GM18498 (cell line): ENCODE measurements at regions not wholly inside any gene's neighbourhood (a gene's known extent, or its start where the extent isn't known, plus 50 kb on each side); places are given as distances from the start of the nearest gene placed in this dataset.
A peak's percentile ranks its signal among the peaks of the same experiment; 100 is the strongest.
"Not testable (repeated sequence)": the region's sequence is repeated elsewhere in the genome, so short reads cannot be mapped to it uniquely, and the experiment has no call there.

Source experiments
- ATAC-seq: cut with Tn5 transposase; IDR thresholded peaks from one replicate; pipeline ENCODE4 v1.9.1; 2021; ENCODE audit warnings: mild to moderate bottlenecking, moderate library complexity; ENCODE audit not compliant: unreplicated experiment

DNA sequence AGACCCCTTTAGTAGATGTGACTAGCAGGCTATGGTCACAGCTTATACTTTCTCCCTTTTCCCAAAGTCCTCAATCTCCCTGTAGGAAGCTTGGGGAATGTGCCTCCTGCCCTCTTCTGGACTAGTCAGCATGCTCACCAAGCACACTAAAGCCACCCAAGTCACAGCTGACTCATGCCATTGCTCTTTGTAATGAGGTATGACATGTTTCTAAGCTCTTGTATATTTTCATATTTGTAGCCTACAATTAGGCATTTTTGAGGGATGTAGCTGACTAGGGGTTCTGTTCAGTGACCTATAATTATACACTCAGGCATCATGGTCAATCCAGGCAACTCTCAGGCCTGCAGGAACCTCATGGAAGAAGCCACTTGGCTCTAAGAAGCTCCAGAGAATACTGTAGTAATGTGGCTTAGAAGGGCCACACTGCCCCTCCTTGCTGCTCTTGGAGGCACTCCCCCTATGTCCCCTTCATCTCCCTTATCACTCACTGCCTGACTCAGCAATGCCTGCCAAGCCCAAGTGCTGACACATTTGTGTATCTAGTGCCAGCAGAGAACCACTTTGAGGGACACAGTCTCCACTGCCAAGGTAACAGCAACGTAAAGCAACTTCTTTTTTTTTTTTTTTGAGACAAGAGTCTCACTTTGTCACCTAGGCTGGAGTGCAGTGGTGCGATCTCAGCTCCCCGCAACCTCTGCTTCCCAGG, 86.2 kb downstream of the RPL27A start:
- no peak for ATAC-seq

DNA sequence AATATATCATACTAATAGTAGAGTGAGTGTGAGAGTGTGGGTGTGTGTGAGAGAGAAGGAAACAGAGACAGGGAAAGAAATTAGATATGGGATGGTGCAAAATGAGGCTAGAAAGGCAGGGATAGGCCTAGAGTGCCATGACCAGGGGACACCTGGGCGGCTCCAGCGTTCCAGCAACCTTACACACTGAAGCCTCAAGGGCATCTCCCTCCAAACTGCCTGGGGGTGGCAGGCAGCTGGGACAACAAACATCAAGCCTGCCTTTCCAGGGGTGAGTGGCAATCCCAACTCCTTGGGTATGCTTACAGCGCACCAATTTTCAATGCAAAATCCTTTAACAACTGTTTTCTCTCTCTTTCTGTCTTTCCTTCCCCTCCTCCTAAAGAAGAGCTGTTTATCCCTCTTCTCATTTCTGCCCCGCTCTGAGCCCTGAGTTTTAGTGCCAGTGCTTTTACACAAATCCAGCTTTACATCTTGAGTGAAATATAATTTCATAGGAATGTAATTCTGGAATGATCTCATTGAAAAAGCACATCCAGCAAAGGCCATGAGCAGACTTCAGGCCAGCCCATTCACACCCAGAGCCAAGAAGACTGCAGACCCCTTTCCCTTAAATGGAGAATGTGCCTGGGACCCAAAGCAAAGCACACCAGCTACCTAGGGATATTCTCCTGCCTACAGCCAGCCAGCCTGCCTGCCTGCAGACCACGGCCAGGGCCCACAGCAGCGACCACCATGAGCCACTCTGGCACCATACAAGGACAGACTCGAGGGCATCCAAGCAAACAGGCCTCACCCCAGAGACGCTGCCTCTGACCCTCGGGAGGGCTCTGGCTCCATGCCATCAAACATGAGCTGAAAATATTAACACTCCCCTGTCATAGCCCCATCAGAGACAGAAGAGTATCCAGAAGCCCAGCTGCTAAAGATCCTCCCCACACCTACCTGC, 90.3 kb downstream of the RPL27A start:
- ATAC-seq, result no peak

DNA sequence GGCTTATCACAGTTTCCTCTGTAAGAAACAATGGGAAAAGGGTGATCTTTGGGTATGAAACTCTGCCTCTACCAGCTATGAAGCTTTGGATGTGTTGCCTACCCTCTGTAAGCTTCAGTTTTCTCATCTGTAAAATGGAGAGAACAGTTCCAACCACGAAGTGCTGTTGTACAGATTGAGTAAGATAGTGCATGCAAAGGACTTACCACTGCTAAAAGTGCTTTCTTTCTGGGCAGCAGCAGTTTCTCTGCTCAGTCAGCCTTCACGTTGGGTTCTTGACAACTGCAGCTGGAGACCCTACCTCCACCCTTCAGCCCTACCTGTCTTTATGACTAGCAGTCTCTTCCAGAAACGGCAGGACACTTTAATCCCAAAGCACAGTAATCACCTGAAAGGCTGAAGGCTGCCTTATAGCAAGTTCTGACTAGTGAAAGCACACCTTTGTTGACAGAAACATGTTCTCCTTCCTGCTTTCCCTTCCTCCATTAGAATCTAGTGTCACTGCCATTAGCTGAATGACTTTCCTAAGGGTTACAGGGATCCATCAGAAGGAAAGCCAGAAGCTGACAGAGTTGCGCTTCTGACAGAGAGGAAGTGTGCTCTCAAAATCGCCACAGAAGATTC, 91.4 kb downstream of the RPL27A start:
- ATAC-seq, result no peak

DNA sequence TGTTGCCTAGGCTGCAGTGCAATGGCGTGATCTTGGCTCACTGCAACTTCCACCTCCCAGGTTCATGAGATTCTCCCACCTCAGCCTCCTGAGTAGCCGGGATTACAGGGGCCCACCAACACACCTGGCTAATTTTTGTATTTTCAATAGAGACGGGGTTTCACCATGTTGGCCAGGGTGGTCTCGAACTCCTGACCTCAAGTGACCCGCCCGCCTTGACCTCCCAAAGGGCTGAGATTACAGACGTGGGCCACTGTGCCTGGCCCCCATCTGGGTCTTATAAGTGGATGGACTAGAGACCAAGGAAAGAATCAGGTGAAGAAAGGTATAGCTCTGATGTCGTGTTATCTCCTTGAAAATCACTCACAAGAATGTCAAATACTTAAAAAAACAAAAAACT, 92.3 kb downstream of the RPL27A start:
- ATAC-seq, result not testable (repeated sequence)

DNA sequence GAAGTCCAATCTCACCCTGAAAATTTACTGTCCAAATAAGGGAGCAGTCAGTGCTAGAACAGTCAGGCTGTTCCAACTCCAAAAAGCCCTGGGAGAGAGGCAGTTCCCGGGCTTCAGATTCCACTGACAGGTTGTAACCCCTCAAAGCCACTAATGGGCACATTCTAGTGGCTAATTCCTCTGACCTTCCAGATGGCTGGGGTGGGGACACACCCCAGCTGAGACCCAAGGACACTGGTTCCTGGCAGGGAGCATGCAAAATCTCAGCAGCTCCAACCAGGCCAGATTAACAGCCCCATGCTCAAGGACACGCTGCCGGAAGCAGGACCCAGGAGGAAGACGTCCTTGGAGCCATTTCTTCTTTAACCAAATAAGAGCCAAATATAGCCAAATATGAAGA, 92.7 kb downstream of the RPL27A start:
- no peak for ATAC-seq

DNA sequence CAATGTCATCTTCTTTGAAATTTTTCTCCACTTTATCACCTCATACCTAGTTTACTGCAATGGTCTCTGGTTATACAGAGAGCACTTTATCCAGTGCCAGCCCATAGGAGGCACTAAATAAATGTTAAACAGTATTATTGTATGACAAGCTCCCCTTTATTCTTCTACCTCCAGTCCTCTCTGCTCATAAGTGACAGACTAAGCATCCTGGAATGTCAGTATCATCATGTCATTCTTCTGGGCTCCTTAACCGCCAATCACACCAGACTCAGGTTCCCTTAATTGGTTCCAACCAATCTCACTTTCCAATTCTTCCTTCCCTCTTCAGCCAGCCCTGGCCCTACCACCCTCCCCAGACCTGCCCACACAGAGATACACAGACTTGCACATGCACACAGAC, 93.1 kb downstream of the RPL27A start:
- no peak for ATAC-seq

DNA sequence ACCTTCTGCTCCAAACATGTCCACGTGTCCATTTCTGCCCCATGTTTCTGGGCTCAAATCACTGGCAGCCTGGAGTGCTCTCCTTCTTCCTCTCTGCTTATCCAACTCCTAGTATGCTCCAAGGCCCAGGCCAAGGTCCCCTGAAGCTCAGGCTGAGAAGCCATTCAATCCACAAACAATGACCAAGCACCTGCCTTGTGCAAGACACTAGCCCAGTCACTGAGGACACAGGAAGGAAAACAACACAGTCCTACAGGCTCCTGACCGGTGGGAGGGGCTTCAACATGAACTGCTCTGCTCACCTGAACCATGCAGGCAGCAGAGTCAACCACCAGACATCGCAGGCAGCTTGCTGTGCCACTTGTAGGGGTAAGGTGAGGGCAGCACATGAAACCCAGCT, 93.6 kb downstream of the RPL27A start:
- ATAC-seq, result no peak

DNA sequence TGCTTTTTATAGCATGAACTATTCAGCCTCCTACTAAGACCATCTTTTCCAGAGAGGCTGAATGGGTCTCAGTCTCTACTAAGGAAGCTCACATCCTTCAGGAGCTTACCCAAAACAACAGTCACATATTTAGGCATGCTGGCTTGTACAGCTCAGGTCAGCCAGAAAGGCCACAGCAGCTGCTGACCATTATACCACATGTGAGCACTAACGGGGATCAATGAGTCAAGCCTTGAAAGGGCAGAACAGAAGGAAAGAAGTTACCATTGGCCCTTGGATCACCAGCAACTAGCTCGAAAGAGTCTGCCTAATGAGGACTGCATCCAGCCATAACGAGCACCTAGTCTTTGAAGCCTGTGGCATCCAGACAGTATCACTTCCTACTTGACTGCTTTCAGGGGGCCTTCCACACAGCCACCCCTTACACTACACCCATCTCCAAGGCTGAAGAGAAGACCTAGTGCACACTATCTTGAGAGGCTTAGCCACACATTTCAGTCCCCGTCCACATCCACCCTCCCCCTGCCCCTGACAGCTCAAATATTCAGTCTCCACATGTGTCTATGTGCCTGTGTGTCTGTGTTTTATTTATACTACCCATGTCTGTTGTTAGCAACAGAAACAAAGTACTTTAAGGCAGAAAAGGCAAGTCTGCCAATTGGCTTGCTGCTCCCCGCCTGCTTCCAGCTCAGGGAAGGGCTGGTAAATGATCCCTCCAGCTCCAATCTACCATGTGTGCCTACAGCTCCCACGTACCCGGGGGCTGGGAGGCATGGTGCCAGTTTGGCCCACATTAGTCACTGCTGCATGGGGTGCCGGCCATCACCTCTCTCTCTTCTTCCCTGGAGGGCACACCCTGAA, 95.5 kb downstream of the RPL27A start:
- ATAC-seq, result peak; percentile 71

DNA sequence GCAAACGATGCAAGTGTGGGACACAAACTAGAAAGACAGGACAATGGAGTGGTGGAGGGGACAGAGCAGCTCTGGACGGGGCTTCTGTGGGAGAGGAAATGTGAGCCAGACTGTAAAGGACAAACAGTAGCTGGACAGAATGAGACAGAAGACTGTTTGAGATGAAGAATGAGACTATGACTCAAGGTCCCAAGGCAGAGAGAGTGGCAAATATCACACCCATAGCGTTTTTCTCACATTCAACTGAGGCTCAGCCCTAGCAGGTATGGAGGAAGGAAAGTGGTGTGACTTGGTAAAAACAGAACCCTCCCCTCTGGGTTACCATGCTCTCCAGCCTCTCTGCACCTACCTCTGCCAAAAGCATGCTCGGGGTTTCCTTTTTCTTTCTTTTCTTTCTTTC, 96.5 kb downstream of the RPL27A start:
- ATAC-seq, result no peak

DNA sequence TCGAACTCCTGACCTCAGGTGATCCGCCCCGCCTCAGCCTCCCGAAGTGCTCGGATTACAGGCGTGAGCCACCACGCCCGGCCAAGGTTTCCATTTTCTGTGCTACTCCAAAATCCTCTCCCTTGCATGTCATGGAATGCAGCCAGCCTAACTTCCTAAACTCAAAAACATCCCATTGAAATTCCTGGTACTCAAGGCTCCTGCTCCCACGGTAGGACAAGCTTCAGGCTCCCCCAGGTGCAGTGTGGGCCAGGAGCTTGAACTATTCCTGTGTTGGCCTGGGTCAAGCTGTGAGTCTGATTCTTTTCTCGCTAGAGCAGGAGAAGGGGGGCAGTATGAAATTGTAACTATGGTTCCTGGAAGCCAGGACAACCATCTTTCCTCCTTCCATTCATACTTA, 97.1 kb downstream of the RPL27A start:
- no peak for ATAC-seq

DNA sequence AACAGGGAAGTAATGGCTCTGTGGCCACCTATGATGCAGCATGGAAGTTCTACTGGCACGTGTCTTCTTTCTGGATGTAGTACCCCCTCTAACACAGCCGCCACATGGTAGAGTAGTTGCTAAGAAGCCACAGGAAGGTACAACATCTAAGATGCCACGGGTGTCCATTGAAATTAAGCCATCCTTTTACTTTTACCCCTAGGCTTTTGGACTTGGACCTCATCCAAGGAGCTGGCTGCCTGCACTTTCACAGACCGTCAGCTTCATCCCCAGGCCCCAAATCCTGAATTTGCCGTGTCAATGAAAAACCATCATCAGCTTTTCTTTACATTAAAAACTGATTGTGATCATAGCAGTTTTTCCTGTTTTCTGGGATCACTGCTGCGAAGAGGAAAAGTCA, 102.4 kb downstream of the RPL27A start:
- ATAC-seq, result no peak

DNA sequence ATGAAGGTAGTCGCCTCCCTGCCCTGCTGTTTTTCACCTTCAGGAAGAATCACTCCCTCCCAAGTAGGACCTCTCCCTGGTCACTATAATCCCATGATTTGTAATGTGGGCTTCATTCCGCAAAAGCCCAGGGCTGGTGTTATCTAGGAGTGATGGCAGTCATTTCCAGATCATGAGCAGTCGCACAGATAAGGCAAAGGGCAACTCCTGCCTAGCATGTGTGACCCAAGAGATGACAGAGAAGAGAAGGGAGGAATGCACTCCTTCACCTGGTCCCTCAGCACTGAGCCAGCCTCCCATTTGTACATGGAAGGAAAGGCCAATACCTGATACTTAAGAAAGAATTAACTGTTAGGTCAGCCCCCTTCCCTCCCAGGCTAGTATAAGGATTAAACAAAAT, 102.9 kb downstream of the RPL27A start:
- no peak for ATAC-seq

DNA sequence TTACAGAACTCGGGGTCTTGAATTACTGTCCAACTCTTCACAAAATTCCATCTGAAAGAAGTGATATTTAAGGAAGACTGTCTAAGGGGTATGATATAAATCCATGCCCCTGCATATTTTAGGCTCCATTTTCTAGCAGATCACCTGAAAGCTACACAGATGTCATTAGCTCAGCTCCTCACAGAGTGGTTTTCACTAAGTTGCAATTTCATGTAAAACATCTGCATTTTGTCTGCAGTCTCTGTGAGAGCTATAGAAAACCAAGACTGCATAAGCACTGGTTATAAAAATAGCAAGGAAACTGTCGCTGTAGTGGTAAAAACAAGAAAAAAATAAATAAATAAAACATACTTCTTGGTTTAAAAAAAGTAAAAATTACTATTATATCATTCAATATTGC, 103.4 kb downstream of the RPL27A start:
- ATAC-seq, result no peak

DNA sequence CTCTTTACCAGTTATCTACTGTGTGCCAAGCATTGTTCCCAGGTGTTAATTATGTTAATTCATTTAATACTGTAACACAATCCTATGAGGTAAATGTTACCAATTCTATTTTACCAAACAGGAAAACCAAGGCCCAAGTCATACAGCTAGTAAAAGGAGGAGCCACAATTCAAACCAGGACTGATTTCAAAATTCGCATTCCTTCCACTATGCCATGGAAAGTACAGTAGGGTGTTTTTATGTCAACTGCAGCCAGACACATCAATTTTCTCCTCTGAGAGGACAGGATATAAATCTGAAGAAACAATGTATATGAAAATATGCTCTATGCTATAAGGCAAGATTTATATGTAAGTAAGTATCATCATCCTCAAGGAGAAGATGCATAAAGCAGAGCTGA, 104.3 kb downstream of the RPL27A start:
- no peak for ATAC-seq

DNA sequence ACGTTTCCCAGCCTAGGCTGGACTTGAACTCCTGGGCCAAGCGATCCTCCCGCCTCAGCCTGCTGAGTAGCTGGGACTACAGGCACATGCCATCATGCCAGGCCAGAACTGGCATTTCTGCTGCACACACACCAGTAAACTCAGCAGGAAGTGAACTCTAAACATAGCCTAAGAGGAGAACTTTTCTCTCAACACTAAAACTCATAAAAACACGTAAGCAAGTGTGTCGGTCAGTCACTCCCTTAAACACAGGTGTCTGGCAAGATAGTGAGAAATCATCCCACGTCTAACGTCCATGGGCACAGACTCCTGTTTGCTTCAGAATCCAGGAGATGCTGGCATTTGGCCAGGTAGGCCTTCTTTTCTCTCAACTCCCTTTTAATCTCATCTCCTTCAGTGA, 104.8 kb downstream of the RPL27A start:
- no peak for ATAC-seq

DNA sequence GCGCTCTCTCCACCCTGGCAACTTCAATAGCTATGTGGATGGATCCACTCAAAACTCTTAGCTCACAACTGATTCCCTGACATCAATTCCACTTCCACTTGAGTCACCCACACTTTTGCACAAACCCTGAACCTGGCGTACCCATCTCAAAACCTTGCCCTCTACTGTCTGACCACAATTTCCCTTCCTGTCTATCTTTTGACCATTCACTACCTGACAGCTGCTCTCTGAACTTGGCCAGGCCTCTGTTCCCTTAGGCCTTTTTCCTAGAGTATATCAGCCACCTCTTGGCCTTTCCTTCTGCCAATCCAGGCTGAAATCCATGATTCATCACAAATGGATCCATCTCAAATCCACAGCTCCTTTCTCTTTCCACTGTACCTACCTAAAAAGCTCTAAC, 106.0 kb downstream of the RPL27A start:
- no peak for ATAC-seq

DNA sequence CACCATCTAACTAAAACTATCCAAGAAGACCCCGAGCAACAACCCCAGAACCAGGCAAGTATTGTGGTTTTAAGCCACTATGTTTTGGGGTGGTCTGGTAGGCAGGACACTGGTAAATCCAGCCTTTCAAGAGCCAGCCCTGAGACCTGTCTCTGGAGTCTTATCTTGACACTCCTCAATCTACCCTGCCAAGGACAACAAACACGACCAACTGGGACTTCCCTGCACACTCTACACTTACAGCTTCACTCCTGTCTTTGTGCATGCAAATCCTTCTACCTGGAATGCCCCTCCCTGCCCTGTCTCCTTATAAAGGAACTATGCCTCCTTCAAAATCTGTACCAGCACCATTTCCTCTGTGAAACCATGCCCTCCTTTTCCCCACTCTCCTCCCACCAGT, 107.3 kb downstream of the RPL27A start:
- ATAC-seq, result no peak

DNA sequence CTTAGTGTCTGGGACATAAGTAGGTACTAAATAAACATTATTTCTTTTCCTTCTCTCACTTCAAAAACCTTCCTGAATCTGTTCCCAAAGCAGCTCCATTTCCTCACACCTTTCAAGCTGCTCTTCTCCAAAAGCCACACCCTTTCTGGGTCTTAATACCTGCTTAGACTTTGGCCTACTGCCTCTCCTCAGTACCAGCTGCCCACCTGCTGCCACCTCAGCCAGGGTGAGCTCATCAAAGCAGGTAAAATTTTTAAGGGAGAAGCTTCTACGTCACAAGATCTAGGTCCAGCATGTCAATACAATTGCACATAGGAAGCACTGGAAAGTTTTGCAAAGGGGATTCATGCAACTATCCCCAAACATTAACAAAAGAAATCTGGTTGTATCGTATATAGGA, 108.4 kb downstream of the RPL27A start:
- no peak for ATAC-seq

DNA sequence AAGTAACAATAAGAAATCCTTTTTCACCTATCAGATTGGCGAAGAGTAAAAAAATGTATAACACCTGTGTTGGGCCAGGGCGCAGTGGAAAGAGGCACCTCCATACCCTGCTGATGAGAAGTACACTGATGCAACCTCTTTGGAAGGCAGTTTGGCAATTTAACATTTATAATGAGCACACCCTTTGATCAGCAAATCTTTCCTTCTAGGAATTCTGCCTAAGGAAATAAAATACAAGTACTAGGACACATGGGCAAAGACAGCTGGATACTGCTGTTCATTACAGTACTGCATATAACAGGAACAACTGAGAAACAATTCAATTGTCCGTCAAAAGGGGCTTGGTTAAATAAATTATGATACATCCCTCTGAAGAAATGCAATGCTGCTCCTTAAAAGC, 110.1 kb downstream of the RPL27A start:
- ATAC-seq, result no peak

DNA sequence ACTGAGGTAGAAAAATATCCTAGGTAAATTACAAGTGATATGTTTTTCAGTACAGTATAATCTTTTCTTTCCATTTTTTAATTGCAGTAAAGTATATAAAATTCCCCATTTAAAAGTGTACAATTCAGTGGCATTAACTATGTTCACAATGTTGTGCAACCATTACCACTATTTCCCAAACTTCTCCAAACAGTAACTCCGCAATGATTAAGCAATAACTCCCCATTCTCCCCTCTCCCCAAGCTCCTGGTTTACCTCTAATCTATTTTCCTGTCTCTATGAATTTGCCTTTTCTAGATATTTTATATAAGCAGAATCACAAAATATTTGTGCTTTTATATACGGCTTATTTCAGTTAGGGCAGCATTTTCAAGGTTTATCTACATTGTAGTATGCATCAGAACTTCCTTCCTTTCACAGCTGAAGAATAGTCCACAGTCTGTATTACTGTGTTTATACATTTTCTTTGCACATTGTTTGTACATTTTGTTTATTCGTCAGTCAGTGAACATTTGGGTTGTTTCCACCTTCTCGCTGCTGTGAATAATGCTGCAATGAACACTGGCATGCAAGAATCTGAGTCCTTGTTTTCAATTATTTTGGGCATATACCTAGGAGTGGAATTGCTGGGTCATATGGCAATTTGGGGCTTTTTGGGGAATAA, 110.7 kb downstream of the RPL27A start:
- ATAC-seq, result no peak
